ENCODE measurements at regions not wholly inside any gene's neighbourhood (a gene's known extent, or its start where the extent isn't known, plus 50 kb on each side); places are given as distances from the start of the nearest gene placed in this dataset.

- TF ChIP-seq CTCF (IDR thresholded peaks at IDR 0.05; ENCODE audit: insufficient read depth, low read length, poor library complexity, severe bottlenecking) (no peak), EZH2phosphoT487 (conservative IDR thresholded peaks at IDR 0.05; ENCODE audit: low read length) (no peak)
Observed at GRCh38 chr12:60501124-60501729, 905.4 kb downstream of the SLC16A7 start.
